ENCODE measurements at regions not wholly inside any gene's neighbourhood (a gene's known extent, or its start where the extent isn't known, plus 50 kb on each side); places are given as distances from the start of the nearest gene placed in this dataset.
A peak's percentile ranks its signal among the peaks of the same experiment; 100 is the strongest.

- H3K23ac ChIP-seq (ENCODE audit: low read length): no peak overlapping the region
- no peak for DNase-seq
Measured at GRCh38 chr1:221344693-221345092, 397.2 kb downstream of the DUSP10 start.

GRCh38 chr1:221347706-221348105, 394.2 kb downstream of the DUSP10 start:
- Histone ChIP-seq H3K9ac (ENCODE audit: low read length) (no peak overlapping the region), H4K91ac (ENCODE audit: low read depth, low read length) (no peak overlapping the region), H3K27me3 (ENCODE audit: insufficient read depth, low read length) (no peaks in the 10 kb centered on the region), H3K4me2 (ENCODE audit: low read length) (no peak overlapping the region), H3K9me3 (ENCODE audit: insufficient read depth, low read depth, low read length) (no peaks in the 10 kb centered on the region), H2AK5ac (ENCODE audit: low read length) (no peak overlapping the region), H3K4me1 (ENCODE audit: control insufficient read depth in 1 of 2, insufficient read depth in 2 of 2, low read length in 2 of 2) (peaks cover 0 to 2% of the 10 kb centered on the region in 2 experiments), H3K79me1 (ENCODE audit: low read length) (no peaks in the 10 kb centered on the region), H2BK120ac (ENCODE audit: insufficient read depth, low read length, poor library complexity) (no peak overlapping the region), H3K14ac (ENCODE audit: low read length) (no peak overlapping the region), H4K8ac (ENCODE audit: low read depth, low read length) (no peak overlapping the region), H3K18ac (ENCODE audit: low read length) (no peak overlapping the region), H4K12ac (ENCODE audit: low read depth, low read length) (no peak overlapping the region), H3K4ac (ENCODE audit: low read depth, low read length) (no peak overlapping the region), H2AFZ (ENCODE audit: insufficient read depth, low read length, poor library complexity) (no peak overlapping the region), H3K27ac (ENCODE audit: low read depth, low read length) (no peak overlapping the region), H2BK12ac (ENCODE audit: low read length) (no peak overlapping the region), H3K23ac (ENCODE audit: low read length) (no peak overlapping the region), H3K4me3 (ENCODE audit: low read depth, low read length) (no peak overlapping the region), H3K79me2 (ENCODE audit: control insufficient read depth, insufficient read depth, low read length, poor library complexity) (no peaks in the 10 kb centered on the region), H2BK5ac (ENCODE audit: low read depth, low read length, poor library complexity) (no peak overlapping the region), H3K36me3 (ENCODE audit: control insufficient read depth in 1 of 2, insufficient read depth in 2 of 2, low read length in 2 of 2) (no peaks in the 10 kb centered on the region)
- no CpG with 5 or more reads among the region's 2 CpGs for WGBS (ENCODE audit: extremely low coverage, insufficient coverage, insufficient read length)
- DNase-seq: peak in 1 of 2 donors; percentile 5

More at GRCh38 chr1:221344693-221345092, 397.2 kb downstream of the DUSP10 start:
- Histone ChIP-seq H3K27me3 (ENCODE audit: insufficient read depth, low read length) (no peaks in the 10 kb centered on the region), H3K4me3 (ENCODE audit: low read depth, low read length) (no peak overlapping the region), H3K9me3 (ENCODE audit: insufficient read depth, low read depth, low read length) (no peaks in the 10 kb centered on the region), H3K79me1 (ENCODE audit: low read length) (no peaks in the 10 kb centered on the region), H2AK5ac (ENCODE audit: low read length) (no peak overlapping the region), H3K79me2 (ENCODE audit: control insufficient read depth, insufficient read depth, low read length, poor library complexity) (no peaks in the 10 kb centered on the region), H2BK120ac (ENCODE audit: insufficient read depth, low read length, poor library complexity) (no peak overlapping the region), H3K9ac (ENCODE audit: low read length) (no peak overlapping the region), H3K4me1 (ENCODE audit: control insufficient read depth in 1 of 2, insufficient read depth in 2 of 2, low read length in 2 of 2) (peaks cover 0 to 2% of the 10 kb centered on the region in 2 experiments), H3K27ac (ENCODE audit: low read depth, low read length) (no peak overlapping the region), H3K36me3 (ENCODE audit: control insufficient read depth in 1 of 2, insufficient read depth in 2 of 2, low read length in 2 of 2) (no peaks in the 10 kb centered on the region), H2BK5ac (ENCODE audit: low read depth, low read length, poor library complexity) (no peak overlapping the region), H3K14ac (ENCODE audit: low read length) (no peak overlapping the region), H2BK12ac (ENCODE audit: low read length) (no peak overlapping the region), H4K12ac (ENCODE audit: low read depth, low read length) (no peak overlapping the region), H3K4ac (ENCODE audit: low read depth, low read length) (no peak overlapping the region), H2AFZ (ENCODE audit: insufficient read depth, low read length, poor library complexity) (no peak overlapping the region), H3K18ac (ENCODE audit: low read length) (no peak overlapping the region), H4K8ac (ENCODE audit: low read depth, low read length) (no peak overlapping the region), H3K4me2 (ENCODE audit: low read length) (no peak overlapping the region), H4K91ac (ENCODE audit: low read depth, low read length) (no peak overlapping the region)
- WGBS (ENCODE audit: extremely low coverage, insufficient coverage, insufficient read length): no CpG with 5 or more reads among the region's 1 CpG

DNA sequence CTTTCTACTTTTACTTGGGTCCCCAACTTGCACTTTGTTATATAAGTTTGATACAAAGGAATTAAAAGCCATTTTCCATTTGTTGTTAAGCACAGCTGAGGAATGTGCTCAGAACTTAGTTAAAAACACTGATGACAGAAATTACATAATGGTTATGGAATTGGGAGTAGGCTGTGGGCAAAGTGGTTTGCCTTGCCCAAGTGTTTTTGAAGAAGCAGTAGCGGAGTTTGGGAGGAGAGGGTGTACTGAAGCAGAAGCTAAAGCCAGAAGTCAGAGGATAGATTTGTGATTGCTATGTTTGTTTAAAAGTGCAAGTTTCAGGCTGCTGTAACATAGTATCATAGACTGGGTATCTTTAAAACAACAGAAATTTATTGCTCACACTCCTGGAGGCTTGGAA, 391.8 kb downstream of the DUSP10 start:
- H2AFZ ChIP-seq (ENCODE audit: insufficient read depth, low read length, poor library complexity): no peak overlapping the region
- no peak overlapping the region for H2BK120ac ChIP-seq (ENCODE audit: insufficient read depth, low read length, poor library complexity)
- no peaks in the 10 kb centered on the region for H3K79me2 ChIP-seq (ENCODE audit: control insufficient read depth, insufficient read depth, low read length, poor library complexity)
- H3K23ac ChIP-seq (ENCODE audit: low read length): no peak overlapping the region
- H3K4ac ChIP-seq (ENCODE audit: low read depth, low read length): no peak overlapping the region
- no peak overlapping the region for H3K9ac ChIP-seq (ENCODE audit: low read length)
- H3K27ac ChIP-seq (ENCODE audit: low read depth, low read length): no peak overlapping the region
- H4K12ac ChIP-seq (ENCODE audit: low read depth, low read length): no peak overlapping the region
- H3K27me3 ChIP-seq (ENCODE audit: insufficient read depth, low read length): no peaks in the 10 kb centered on the region
- no peak overlapping the region for H2BK12ac ChIP-seq (ENCODE audit: low read length)
- H2BK5ac ChIP-seq (ENCODE audit: low read depth, low read length, poor library complexity): no peak overlapping the region
- no peak overlapping the region for H3K4me3 ChIP-seq (ENCODE audit: low read depth, low read length)
- H4K91ac ChIP-seq (ENCODE audit: low read depth, low read length): no peak overlapping the region
- DNase-seq: no peak
- no peaks in the 10 kb centered on the region for H3K9me3 ChIP-seq (ENCODE audit: insufficient read depth, low read depth, low read length)
- no CpG with 5 or more reads among the region's 1 CpG for WGBS (ENCODE audit: extremely low coverage, insufficient coverage, insufficient read length)
- no peak overlapping the region for H4K8ac ChIP-seq (ENCODE audit: low read depth, low read length)
- no peak overlapping the region for H3K4me2 ChIP-seq (ENCODE audit: low read length)
- no peak overlapping the region for H3K14ac ChIP-seq (ENCODE audit: low read length)
- H2AK5ac ChIP-seq (ENCODE audit: low read length): no peak overlapping the region
- H3K36me3 ChIP-seq (ENCODE audit: control insufficient read depth in 1 of 2, insufficient read depth in 2 of 2, low read length in 2 of 2): no peaks in the 10 kb centered on the region
- no peaks in the 10 kb centered on the region for H3K79me1 ChIP-seq (ENCODE audit: low read length)
- H3K4me1 ChIP-seq (ENCODE audit: control insufficient read depth in 1 of 2, insufficient read depth in 2 of 2, low read length in 2 of 2): no peaks in the 10 kb centered on the region
- H3K18ac ChIP-seq (ENCODE audit: low read length): no peak overlapping the region

DNA sequence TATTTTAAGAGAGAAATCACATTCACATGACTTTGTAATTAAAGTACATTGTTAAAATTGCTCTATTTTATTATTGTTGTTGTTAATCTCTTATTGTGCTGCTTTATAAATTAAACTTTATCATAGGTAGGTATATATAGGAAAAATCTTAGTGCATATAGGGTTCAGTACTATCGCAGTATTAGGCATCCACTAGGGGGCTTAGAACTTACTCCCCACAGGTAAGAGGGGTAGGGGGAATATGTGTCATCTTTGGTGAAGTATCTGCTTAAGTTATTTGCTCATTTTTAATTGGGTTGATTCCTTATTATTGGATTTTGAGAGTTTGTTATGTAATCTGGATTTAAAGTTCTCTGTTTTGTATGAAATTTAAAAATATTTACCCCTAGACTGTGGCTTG, 385.2 kb downstream of the DUSP10 start:
- whole genome bisulfite sequencing (ENCODE audit: extremely low coverage, insufficient coverage, insufficient read length): no CpG with 5 or more reads among the region's 1 CpG
- Histone ChIP-seq H4K12ac (ENCODE audit: low read depth, low read length) (no peak overlapping the region), H4K91ac (ENCODE audit: low read depth, low read length) (no peak overlapping the region), H3K4me1 (ENCODE audit: control insufficient read depth in 1 of 2, insufficient read depth in 2 of 2, low read length in 2 of 2) (no peaks in the 10 kb centered on the region), H3K23ac (ENCODE audit: low read length) (no peak overlapping the region), H3K27me3 (ENCODE audit: insufficient read depth, low read length) (no peaks in the 10 kb centered on the region), H3K79me1 (ENCODE audit: low read length) (no peaks in the 10 kb centered on the region), H4K8ac (ENCODE audit: low read depth, low read length) (no peak overlapping the region), H2BK12ac (ENCODE audit: low read length) (no peak overlapping the region), H2BK5ac (ENCODE audit: low read depth, low read length, poor library complexity) (no peak overlapping the region), H3K36me3 (ENCODE audit: control insufficient read depth in 1 of 2, insufficient read depth in 2 of 2, low read length in 2 of 2) (no peaks in the 10 kb centered on the region), H3K4me3 (ENCODE audit: low read depth, low read length) (no peak overlapping the region), H3K14ac (ENCODE audit: low read length) (no peak overlapping the region), H2AK5ac (ENCODE audit: low read length) (no peak overlapping the region), H3K4me2 (ENCODE audit: low read length) (no peak overlapping the region), H2BK120ac (ENCODE audit: insufficient read depth, low read length, poor library complexity) (no peak overlapping the region), H3K9ac (ENCODE audit: low read length) (no peak overlapping the region), H3K9me3 (ENCODE audit: insufficient read depth, low read depth, low read length) (no peaks in the 10 kb centered on the region), H3K27ac (ENCODE audit: low read depth, low read length) (no peak overlapping the region), H3K79me2 (ENCODE audit: control insufficient read depth, insufficient read depth, low read length, poor library complexity) (no peaks in the 10 kb centered on the region), H3K18ac (ENCODE audit: low read length) (no peak overlapping the region), H3K4ac (ENCODE audit: low read depth, low read length) (no peak overlapping the region), H2AFZ (ENCODE audit: insufficient read depth, low read length, poor library complexity) (no peak overlapping the region)
- no peak for DNase-seq

Measured in trophoblast cell (in vitro differentiated cells and primary cell).